ENCODE measurements at regions not wholly inside any gene's neighbourhood (a gene's known extent, or its start where the extent isn't known, plus 50 kb on each side); places are given as distances from the start of the nearest gene placed in this dataset.

- H3K9me2 ChIP-seq (replicated peaks; ENCODE audit: control insufficient read depth, low read length) = no peaks in the 10 kb centered on the region
- no peak overlapping the region for H3K27ac ChIP-seq (ENCODE audit: low read depth, low read length)
- H3F3A ChIP-seq (ENCODE audit: control insufficient read depth, insufficient read depth) = no peaks in the 10 kb centered on the region
- H3K4me3 ChIP-seq (ENCODE audit: low read length) = no peak overlapping the region
- H3K79me2 ChIP-seq (ENCODE audit: control insufficient read depth, low read length) = no peaks in the 10 kb centered on the region
- TF ChIP-seq CTCF (IDR thresholded peaks at IDR 0.05; ENCODE audit: low read depth, low read length, poor library complexity, severe bottlenecking) (no peak), EZH2phosphoT487 (IDR thresholded peaks at IDR 0.05; ENCODE audit: borderline replicate concordance, low read length) (no peak)
- H3K4me1 ChIP-seq (ENCODE audit: control insufficient read depth, low read length) = no peaks in the 10 kb centered on the region
- no peaks in the 10 kb centered on the region for H3K36me3 ChIP-seq (ENCODE audit: control insufficient read depth, low read length)
- no peaks in the 10 kb centered on the region for H3K27me3 ChIP-seq (ENCODE audit: control insufficient read depth, low read length)
- H4K20me1 ChIP-seq (ENCODE audit: control insufficient read depth, insufficient read depth, low read depth, low read length) = no peaks in the 10 kb centered on the region
- H3K4me2 ChIP-seq (ENCODE audit: low read length) = no peak overlapping the region
- H3K9me3 ChIP-seq (ENCODE audit: control insufficient read depth, insufficient read depth, low read length) = no peaks in the 10 kb centered on the region
These were observed 84.8 kb upstream of the KITLG start for GRCh38 chr12:88665071-88665470.

GRCh38 chr12:88662961-88663360 is 82.7 kb upstream of the KITLG start:
- Histone ChIP-seq H3K9me2 (replicated peaks; ENCODE audit: control insufficient read depth, low read length) (no peaks in the 10 kb centered on the region), H3K36me3 (ENCODE audit: control insufficient read depth, low read length) (no peaks in the 10 kb centered on the region), H3K9me3 (ENCODE audit: control insufficient read depth, insufficient read depth, low read length) (no peaks in the 10 kb centered on the region), H3F3A (ENCODE audit: control insufficient read depth, insufficient read depth) (no peaks in the 10 kb centered on the region), H3K27me3 (ENCODE audit: control insufficient read depth, low read length) (no peaks in the 10 kb centered on the region), H3K79me2 (ENCODE audit: control insufficient read depth, low read length) (no peaks in the 10 kb centered on the region), H4K20me1 (ENCODE audit: control insufficient read depth, insufficient read depth, low read depth, low read length) (no peaks in the 10 kb centered on the region), H3K4me2 (ENCODE audit: low read length) (no peak overlapping the region), H3K4me1 (ENCODE audit: control insufficient read depth, low read length) (no peaks in the 10 kb centered on the region), H3K27ac (ENCODE audit: low read depth, low read length) (no peak overlapping the region), H3K4me3 (ENCODE audit: low read length) (no peak overlapping the region)
- TF ChIP-seq CTCF (IDR thresholded peaks at IDR 0.05; ENCODE audit: low read depth, low read length, poor library complexity, severe bottlenecking) (no peak), EZH2phosphoT487 (IDR thresholded peaks at IDR 0.05; ENCODE audit: borderline replicate concordance, low read length) (no peak)

GRCh38 chr12:88662093-88662492 is 81.8 kb upstream of the KITLG start:
- Histone ChIP-seq H4K20me1 (ENCODE audit: control insufficient read depth, insufficient read depth, low read depth, low read length) (no peaks in the 10 kb centered on the region), H3K36me3 (ENCODE audit: control insufficient read depth, low read length) (no peaks in the 10 kb centered on the region), H3K9me3 (ENCODE audit: control insufficient read depth, insufficient read depth, low read length) (no peaks in the 10 kb centered on the region), H3K4me2 (ENCODE audit: low read length) (no peak overlapping the region), H3K4me1 (ENCODE audit: control insufficient read depth, low read length) (no peaks in the 10 kb centered on the region), H3K27ac (ENCODE audit: low read depth, low read length) (no peak overlapping the region), H3K79me2 (ENCODE audit: control insufficient read depth, low read length) (no peaks in the 10 kb centered on the region), H3K4me3 (ENCODE audit: low read length) (no peak overlapping the region), H3K27me3 (ENCODE audit: control insufficient read depth, low read length) (no peaks in the 10 kb centered on the region), H3F3A (ENCODE audit: control insufficient read depth, insufficient read depth) (no peaks in the 10 kb centered on the region), H3K9me2 (replicated peaks; ENCODE audit: control insufficient read depth, low read length) (no peaks in the 10 kb centered on the region)
- no peak for TF ChIP-seq EZH2phosphoT487 (IDR thresholded peaks at IDR 0.05; ENCODE audit: borderline replicate concordance, low read length)
- no peak for TF ChIP-seq CTCF (IDR thresholded peaks at IDR 0.05; ENCODE audit: low read depth, low read length, poor library complexity, severe bottlenecking)

- no peaks in the 10 kb centered on the region for H3K4me1 ChIP-seq (ENCODE audit: control insufficient read depth, low read length)
- H3K4me2 ChIP-seq (ENCODE audit: low read length) = no peak overlapping the region
- H3F3A ChIP-seq (ENCODE audit: control insufficient read depth, insufficient read depth) = no peaks in the 10 kb centered on the region
- no peaks in the 10 kb centered on the region for H3K27me3 ChIP-seq (ENCODE audit: control insufficient read depth, low read length)
- no peaks in the 10 kb centered on the region for H3K9me2 ChIP-seq (replicated peaks; ENCODE audit: control insufficient read depth, low read length)
- H3K9me3 ChIP-seq (ENCODE audit: control insufficient read depth, insufficient read depth, low read length) = no peaks in the 10 kb centered on the region
- no peaks in the 10 kb centered on the region for H3K36me3 ChIP-seq (ENCODE audit: control insufficient read depth, low read length)
- no peak overlapping the region for H3K27ac ChIP-seq (ENCODE audit: low read depth, low read length)
- no peak for TF ChIP-seq CTCF (IDR thresholded peaks at IDR 0.05; ENCODE audit: low read depth, low read length, poor library complexity, severe bottlenecking)
- TF ChIP-seq EZH2phosphoT487 (IDR thresholded peaks at IDR 0.05; ENCODE audit: borderline replicate concordance, low read length) = no peak
- no peaks in the 10 kb centered on the region for H3K79me2 ChIP-seq (ENCODE audit: control insufficient read depth, low read length)
- no peak overlapping the region for H3K4me3 ChIP-seq (ENCODE audit: low read length)
- H4K20me1 ChIP-seq (ENCODE audit: control insufficient read depth, insufficient read depth, low read depth, low read length) = no peaks in the 10 kb centered on the region
These were observed 77.7 kb upstream of the KITLG start for GRCh38 chr12:88658009-88658408.

Measured in DOHH2 (cell line).